ENCODE measurements at regions not wholly inside any gene's neighbourhood (a gene's known extent, or its start where the extent isn't known, plus 50 kb on each side); places are given as distances from the start of the nearest gene placed in this dataset.
"Not testable (repeated sequence)": the region's sequence is repeated elsewhere in the genome, so short reads cannot be mapped to it uniquely, and the experiment has no call there.

DNA sequence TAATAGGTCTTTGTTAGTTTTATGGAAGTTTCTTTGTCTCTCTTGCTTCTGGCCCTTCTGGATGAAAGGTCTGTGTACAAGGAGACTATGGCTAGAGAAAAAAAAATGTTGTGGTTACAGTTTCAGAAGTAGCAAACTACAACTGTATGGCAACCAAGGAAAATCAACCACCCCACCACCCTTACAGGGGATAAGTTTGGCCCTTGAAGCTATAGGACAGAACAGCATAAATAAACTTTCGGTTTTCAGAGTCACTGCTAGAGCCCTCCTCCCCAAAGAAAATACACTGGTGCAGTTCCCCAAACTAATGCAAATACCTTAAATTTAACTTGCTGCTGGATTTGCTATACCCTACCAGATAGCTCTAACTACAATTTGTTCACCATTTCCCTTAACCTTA is 1216.7 kb downstream of the EFNA5 start:
- intact Hi-C loops (cut with micrococcal nuclease): no loop called here
- CTCF ChIA-PET: interaction anchor here (0.6 to 2.0 kb wide), 4 partner anchors 11 to 185 kb away, joined by 3 to 6 read pairs (median 4); no protein-coding TSS in a partner anchor
- DNase-seq (ENCODE audit: unreplicated experiment): no peak
- Mint-ChIP-seq H3K4me1 (ENCODE audit: insufficient read depth, unreplicated experiment) (no peaks in the 10 kb centered on the region), H3K36me3 (ENCODE audit: insufficient read depth, unreplicated experiment) (no peaks in the 10 kb centered on the region), H3K9me3 (ENCODE audit: unreplicated experiment) (no peaks in the 10 kb centered on the region), H3K27me3 (ENCODE audit: insufficient read depth, unreplicated experiment) (no peaks in the 10 kb centered on the region), H3K27ac (ENCODE audit: low read depth, unreplicated experiment) (no peak overlapping the region), H3K4me3 (ENCODE audit: unreplicated experiment) (no peak overlapping the region)
- TF ChIP-seq, protein P1, sequence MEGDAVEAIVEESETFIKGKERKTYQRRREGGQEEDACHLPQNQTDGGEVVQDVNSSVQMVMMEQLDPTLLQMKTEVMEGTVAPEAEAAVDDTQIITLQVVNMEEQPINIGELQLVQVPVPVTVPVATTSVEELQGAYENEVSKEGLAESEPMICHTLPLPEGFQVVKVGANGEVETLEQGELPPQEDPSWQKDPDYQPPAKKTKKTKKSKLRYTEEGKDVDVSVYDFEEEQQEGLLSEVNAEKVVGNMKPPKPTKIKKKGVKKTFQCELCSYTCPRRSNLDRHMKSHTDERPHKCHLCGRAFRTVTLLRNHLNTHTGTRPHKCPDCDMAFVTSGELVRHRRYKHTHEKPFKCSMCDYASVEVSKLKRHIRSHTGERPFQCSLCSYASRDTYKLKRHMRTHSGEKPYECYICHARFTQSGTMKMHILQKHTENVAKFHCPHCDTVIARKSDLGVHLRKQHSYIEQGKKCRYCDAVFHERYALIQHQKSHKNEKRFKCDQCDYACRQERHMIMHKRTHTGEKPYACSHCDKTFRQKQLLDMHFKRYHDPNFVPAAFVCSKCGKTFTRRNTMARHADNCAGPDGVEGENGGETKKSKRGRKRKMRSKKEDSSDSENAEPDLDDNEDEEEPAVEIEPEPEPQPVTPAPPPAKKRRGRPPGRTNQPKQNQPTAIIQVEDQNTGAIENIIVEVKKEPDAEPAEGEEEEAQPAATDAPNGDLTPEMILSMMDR (IDR thresholded peaks at IDR 0.05; ENCODE audit: unreplicated experiment): no peak
- no TSS peak for BruUV-seq (replicated peaks)
- POLR2A ChIA-PET: no interaction called here

DNA sequence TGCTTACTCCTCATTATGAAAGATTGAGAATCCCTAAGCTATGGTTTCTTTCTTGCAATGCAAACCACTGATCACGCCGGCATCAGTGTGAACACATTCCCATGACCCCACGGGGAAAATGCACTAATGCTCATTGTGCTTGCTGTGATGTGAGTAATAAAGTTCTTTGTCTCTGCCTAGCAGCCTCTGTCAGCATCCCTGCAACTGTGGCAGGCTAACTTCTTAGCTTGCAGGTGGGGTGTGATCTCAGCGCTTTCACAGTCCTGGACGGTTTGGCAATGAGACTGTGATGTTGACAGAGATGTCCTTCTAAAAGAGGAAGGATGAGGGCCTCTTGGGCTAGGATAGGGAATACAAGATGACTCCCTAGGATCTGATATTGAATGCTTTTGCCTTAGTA is 1218.7 kb downstream of the EFNA5 start:
- Mint-ChIP-seq H3K27ac (ENCODE audit: low read depth, unreplicated experiment) (no peak overlapping the region), H3K9me3 (ENCODE audit: unreplicated experiment) (peaks cover 7% of the 10 kb centered on the region), H3K4me1 (ENCODE audit: insufficient read depth, unreplicated experiment) (no peaks in the 10 kb centered on the region), H3K36me3 (ENCODE audit: insufficient read depth, unreplicated experiment) (no peaks in the 10 kb centered on the region), H3K4me3 (ENCODE audit: unreplicated experiment) (no peak overlapping the region), H3K27me3 (ENCODE audit: insufficient read depth, unreplicated experiment) (no peaks in the 10 kb centered on the region)
- TF ChIP-seq, protein P1 (IDR thresholded peaks at IDR 0.05; ENCODE audit: unreplicated experiment): no peak
- intact Hi-C loops (cut with micrococcal nuclease): no loop called here
- ChIA-PET CTCF (interaction anchor here (0.5 to 0.9 kb wide), 3 partner anchors 183 to 1222 kb away, joined by 3 to 5 read pairs (median 4); no protein-coding TSS in a partner anchor), POLR2A (no interaction called here)
- no TSS peak for BruUV-seq (replicated peaks)
- no peak for DNase-seq (ENCODE audit: unreplicated experiment)

- TF ChIP-seq, protein P1 (IDR thresholded peaks at IDR 0.05; ENCODE audit: unreplicated experiment): no peak
- ChIA-PET POLR2A (interaction anchor here (0.6 to 0.7 kb wide), 2 partner anchors 199 to 493 kb away, joined by 3 to 4 read pairs; no protein-coding TSS in a partner anchor), CTCF (interaction anchor here (0.6 kb wide), 1 partner anchor 117 kb away, joined by 3 read pairs; no protein-coding TSS in a partner anchor)
- no peaks in the 10 kb centered on the region for H3K4me1 Mint-ChIP-seq (ENCODE audit: insufficient read depth, unreplicated experiment)
- no peak overlapping the region for H3K4me3 Mint-ChIP-seq (ENCODE audit: unreplicated experiment)
- BruUV-seq (replicated peaks): no TSS peak
- peaks cover 7% of the 10 kb centered on the region for H3K9me3 Mint-ChIP-seq (ENCODE audit: unreplicated experiment)
- no peak overlapping the region for H3K27ac Mint-ChIP-seq (ENCODE audit: low read depth, unreplicated experiment)
- no peaks in the 10 kb centered on the region for H3K36me3 Mint-ChIP-seq (ENCODE audit: insufficient read depth, unreplicated experiment)
- intact Hi-C loops (cut with micrococcal nuclease): no loop called here
- H3K27me3 Mint-ChIP-seq (ENCODE audit: insufficient read depth, unreplicated experiment): no peaks in the 10 kb centered on the region
- no peak for DNase-seq (ENCODE audit: unreplicated experiment)
Measured at GRCh38 chr5:106443746-106444145, 1227.0 kb downstream of the EFNA5 start.

DNA sequence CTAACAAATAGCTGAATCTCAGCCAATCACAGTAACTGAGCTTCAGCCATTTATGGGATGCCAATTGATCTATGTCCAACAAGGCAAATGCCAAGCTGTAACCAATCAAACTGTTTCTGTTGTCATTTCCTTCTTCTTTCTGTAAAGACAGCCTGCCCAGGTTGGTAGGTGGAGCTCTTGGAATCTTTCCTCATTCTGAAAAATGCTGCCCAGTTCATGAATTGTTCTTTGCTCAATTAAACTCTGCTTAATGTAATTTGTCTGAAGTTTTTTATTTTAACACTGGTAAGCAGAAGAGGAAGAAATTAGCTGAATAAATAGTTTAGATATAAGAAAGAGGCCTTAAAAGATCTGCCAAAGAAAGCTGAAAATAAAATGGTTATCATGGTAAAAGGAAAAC is 1235.6 kb downstream of the EFNA5 start:
- Mint-ChIP-seq H3K4me3 (ENCODE audit: unreplicated experiment) (no peak overlapping the region), H3K27ac (ENCODE audit: low read depth, unreplicated experiment) (no peak overlapping the region), H3K27me3 (ENCODE audit: insufficient read depth, unreplicated experiment) (no peaks in the 10 kb centered on the region), H3K9me3 (ENCODE audit: unreplicated experiment) (no peaks in the 10 kb centered on the region), H3K4me1 (ENCODE audit: insufficient read depth, unreplicated experiment) (no peaks in the 10 kb centered on the region), H3K36me3 (ENCODE audit: insufficient read depth, unreplicated experiment) (no peaks in the 10 kb centered on the region)
- ChIA-PET POLR2A (no interaction called here), CTCF (no interaction called here)
- DNase-seq (ENCODE audit: unreplicated experiment): no peak
- intact Hi-C loops (cut with micrococcal nuclease): no loop called here
- no TSS peak for BruUV-seq (replicated peaks)
- TF ChIP-seq, protein P1 (IDR thresholded peaks at IDR 0.05; ENCODE audit: unreplicated experiment): no peak

DNA sequence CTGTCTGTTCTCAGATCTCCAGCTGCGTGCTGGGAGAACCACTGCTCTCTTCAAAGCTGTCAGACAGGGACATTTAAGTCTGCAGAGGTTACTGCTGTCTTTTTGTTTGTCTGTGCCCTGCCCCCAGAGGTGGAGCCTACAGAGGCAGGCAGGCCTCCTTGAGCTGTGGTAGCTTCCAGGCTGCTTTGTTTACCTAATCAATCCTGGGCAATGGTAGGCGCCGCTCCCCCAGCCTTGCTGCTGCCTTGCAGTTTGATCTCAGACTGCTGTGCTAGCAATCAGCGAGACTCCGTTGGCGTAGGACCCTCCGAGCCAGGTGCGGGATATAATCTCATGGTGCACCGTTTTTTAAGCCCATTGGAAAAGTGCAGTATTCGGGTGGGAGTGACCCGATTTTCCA is 1240.0 kb downstream of the EFNA5 start:
- intact Hi-C loops (cut with micrococcal nuclease); DNase-seq (ENCODE audit: unreplicated experiment); H3K9me3 Mint-ChIP-seq (ENCODE audit: unreplicated experiment); H3K27me3 Mint-ChIP-seq (ENCODE audit: insufficient read depth, unreplicated experiment); H3K36me3 Mint-ChIP-seq (ENCODE audit: insufficient read depth, unreplicated experiment); H3K4me3 Mint-ChIP-seq (ENCODE audit: unreplicated experiment); POLR2A ChIA-PET; H3K27ac Mint-ChIP-seq (ENCODE audit: low read depth, unreplicated experiment); H3K4me1 Mint-ChIP-seq (ENCODE audit: insufficient read depth, unreplicated experiment); BruUV-seq (replicated peaks); CTCF ChIA-PET: not testable (repeated sequence)

All from MCF 10A (cell line).